Liver (tissue), 8 donors: ENCODE measurements at regions not wholly inside any gene's neighbourhood (a gene's known extent, or its start where the extent isn't known, plus 50 kb on each side); places are given as distances from the start of the nearest gene placed in this dataset.

ENCODE experiments used
- DNase-seq: peaks from one replicate; pipeline ENCODE4 v3.0.0-alpha.2; 2017; ENCODE audit warnings: low spot score
- H3K27ac ChIP-seq, 2 donors: one replicate each; pipeline ENCODE4 v1.7.0; 2013; ENCODE audit warnings: inconsistent platforms in 2 of 2, low read length in 2 of 2, control low read depth in 1 of 2, low read depth in 1 of 2, mild to moderate bottlenecking in 1 of 2
- H3K27me3 ChIP-seq, 4 donors: one replicate each; pipeline versions ENCODE4 v1.6.1 to v1.7.0; 2013; ENCODE audit warnings: low read length in 3 of 4, inconsistent platforms in 1 of 4, mild to moderate bottlenecking in 1 of 4, moderate library complexity in 1 of 4; ENCODE audit not compliant: control insufficient read depth in 4 of 4, insufficient read depth in 4 of 4
- H3K36me3 ChIP-seq, 4 donors: one replicate each; pipeline versions ENCODE4 v1.6.1 to v1.7.0; 2013; ENCODE audit warnings: low read length in 3 of 4, mild to moderate bottlenecking in 3 of 4, low read depth in 1 of 4, moderate library complexity in 1 of 4; ENCODE audit not compliant: control insufficient read depth in 4 of 4, insufficient read depth in 3 of 4
- H3K4me1 ChIP-seq, 4 donors: one replicate each; pipeline versions ENCODE4 v1.6.1 to v1.7.0; 2013; ENCODE audit warnings: low read length in 3 of 4, mild to moderate bottlenecking in 3 of 4, moderate library complexity in 1 of 4; ENCODE audit not compliant: control insufficient read depth in 4 of 4, insufficient read depth in 4 of 4
- H3K4me3 ChIP-seq, 3 donors: one replicate each; pipeline versions ENCODE4 v1.6.1 to v1.7.0; 2013; ENCODE audit warnings: low read length in 3 of 3, control low read depth in 1 of 3, low read depth in 1 of 3, mild to moderate bottlenecking in 1 of 3
- H3K9ac ChIP-seq, 2 donors: one replicate each; pipeline ENCODE4 v1.7.0; 2013; ENCODE audit warnings: low read length in 2 of 2, mild to moderate bottlenecking in 2 of 2, moderate library complexity in 2 of 2, control low read depth in 1 of 2, low read depth in 1 of 2
- H3K9me3 ChIP-seq, 4 donors: one replicate each; pipeline versions ENCODE4 v1.6.1 to v1.7.0; 2013; ENCODE audit warnings: low read length in 3 of 4; ENCODE audit not compliant: control insufficient read depth in 4 of 4
- CTCF ChIP-seq: fragments of 150-350 bp; IDR thresholded peaks from 2 replicates; pipeline ENCODE4 v1.5.1; 2017; ENCODE audit warnings: improper control_type of control experiment, low read depth, low read length; ENCODE audit not compliant: missing input control
- EGR1 ChIP-seq, 2 donors: IDR thresholded peaks; 2 replicates each; pipeline ENCODE4 v1.6.1; 2016 to 2018; ENCODE audit warnings: antibody characterized with exemption in 2 of 2, low read depth in 2 of 2
- GABPA ChIP-seq, 2 donors: IDR thresholded peaks in 1 of 2; conservative IDR thresholded peaks in 1 of 2; 2 replicates each; pipeline ENCODE4 v1.6.1; 2016; ENCODE audit warnings: antibody characterized with exemption in 2 of 2, mild to moderate bottlenecking in 1 of 2, moderate library complexity in 1 of 2
- HNF4A ChIP-seq, 2 donors: conservative IDR thresholded peaks; 2 replicates each; pipeline ENCODE4 v1.6.1; 2016; ENCODE audit warnings: antibody characterized with exemption in 2 of 2, mild to moderate bottlenecking in 2 of 2
- JUND ChIP-seq, 2 donors: IDR thresholded peaks; 2 replicates each; pipeline ENCODE4 v1.6.1; 2016; ENCODE audit warnings: antibody characterized with exemption in 2 of 2
- MAX ChIP-seq: IDR thresholded peaks from 2 replicates; pipeline ENCODE4 v1.6.1; 2016; ENCODE audit warnings: antibody characterized with exemption
- NR2F2 ChIP-seq: IDR thresholded peaks from 2 replicates; pipeline ENCODE4 v1.6.1; 2016; ENCODE audit warnings: antibody characterized with exemption
- REST ChIP-seq: IDR thresholded peaks from 2 replicates; pipeline ENCODE4 v1.6.1; 2016; ENCODE audit warnings: antibody characterized with exemption, mild to moderate bottlenecking
- SP1 ChIP-seq: IDR thresholded peaks from 2 replicates; pipeline ENCODE4 v1.6.1; 2018; ENCODE audit warnings: antibody characterized with exemption, mild to moderate bottlenecking
- TAF1 ChIP-seq: conservative IDR thresholded peaks from 2 replicates; pipeline ENCODE4 v1.6.1; 2016; ENCODE audit warnings: antibody characterized with exemption, mild to moderate bottlenecking
- ZBTB33 ChIP-seq: IDR thresholded peaks from 2 replicates; pipeline ENCODE4 v1.6.1; 2016; ENCODE audit warnings: antibody characterized with exemption
- WGBS: extraction: QIAGEN DNeasy Blood & Tissue Kit; methylation state at CpG from one replicate; pipeline ENCODE4 v1.1.7; 2013; 5-methylcytosine and 5-hydroxymethylcytosine counted together
- donor health status: healthy.
- donor health status: healthy.
- donor health status: healthy.
- donor health status: healthy.
- donor health status: healthy.

DNA sequence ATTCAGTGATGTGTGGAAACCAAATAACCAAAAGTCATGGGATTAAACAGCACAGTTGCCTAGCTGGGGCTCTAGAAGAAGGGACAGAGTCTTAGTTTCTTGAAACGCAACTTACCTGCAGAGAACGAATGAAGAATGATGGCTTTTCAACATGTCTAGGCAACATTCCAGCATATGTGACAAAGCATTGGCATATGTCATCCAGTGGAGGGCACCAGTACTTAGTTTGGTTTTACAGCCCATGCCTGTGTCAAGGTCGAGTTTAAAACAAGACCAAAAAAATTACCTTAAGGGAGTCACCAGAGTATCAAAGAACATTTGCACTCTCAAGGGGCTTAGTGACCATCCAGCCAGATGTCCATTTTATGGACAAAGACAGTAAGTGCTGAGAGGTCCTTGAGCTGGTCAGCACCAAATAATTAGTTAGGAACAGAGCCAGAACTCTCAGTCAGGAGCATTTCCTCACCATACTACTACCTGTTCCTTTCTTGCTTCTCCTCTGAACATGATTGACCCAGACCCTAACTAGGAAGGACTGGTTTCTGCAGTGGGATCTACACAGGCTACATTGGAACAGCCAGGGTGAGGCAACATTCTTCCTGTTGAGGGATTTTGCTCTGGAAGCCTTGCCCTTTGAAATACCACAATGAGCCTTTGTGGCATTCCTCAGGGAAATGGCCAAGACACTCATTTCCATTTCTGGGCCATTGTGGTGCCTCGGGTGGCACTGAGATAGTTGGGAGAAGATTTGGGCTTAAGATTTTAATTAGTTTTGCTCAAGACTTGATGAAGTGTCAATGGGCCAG, 75.4 kb upstream of the ANKH start (continued):
- TF ChIP-seq ZBTB33 (no peak), CTCF (peak; percentile 53)

- H3K36me3 ChIP-seq: no peaks in the 10 kb centered on the region
- WGBS: 64% methylated on average over 3 of the region's 3 CpGs
- no peak overlapping the region for H3K9ac ChIP-seq
- H3K4me1 ChIP-seq: peaks cover 0 to 3% (median 0%) of the 10 kb centered on the region in 4 donors
- no peak for TF ChIP-seq TAF1
- TF ChIP-seq SP1: no peak
- TF ChIP-seq NR2F2: no peak
- no peak for TF ChIP-seq GABPA (IDR thresholded peaks at IDR 0.05 in 1 of 2, conservative IDR thresholded peaks at IDR 0.05 in 1 of 2)
- TF ChIP-seq MAX: no peak
- TF ChIP-seq REST: no peak
- H3K27ac ChIP-seq: no peak overlapping the region
- H3K4me3 ChIP-seq: no peak overlapping the region
- H3K27me3 ChIP-seq: no peaks in the 10 kb centered on the region
- no peaks in the 10 kb centered on the region for H3K9me3 ChIP-seq
- DNase-seq: no peak
These were observed 73.9 kb upstream of the ANKH start for GRCh38 chr5:14945450-14945849.

DNA sequence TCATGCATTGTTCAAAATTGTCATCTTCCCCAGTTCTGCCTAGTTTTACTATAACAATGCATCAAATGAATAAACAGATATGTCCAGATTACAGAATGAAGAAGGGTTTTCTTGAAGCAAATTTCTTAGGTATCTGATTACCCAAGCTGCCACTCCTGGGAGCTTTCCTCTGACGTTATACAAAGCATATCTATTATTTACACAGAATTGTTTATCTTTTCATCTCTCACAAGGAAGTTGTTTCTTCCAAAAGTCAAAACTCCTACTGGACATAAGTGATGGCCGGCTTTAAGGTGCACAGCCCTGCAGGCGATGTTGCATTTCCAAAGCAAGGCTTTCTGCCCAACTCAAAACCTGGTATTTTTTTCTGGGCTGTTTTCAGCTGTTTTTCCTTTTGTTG, 73.4 kb upstream of the ANKH start:
- WGBS: 73% methylated on average over 3 of the region's 3 CpGs
- Histone ChIP-seq H3K27ac (no peak overlapping the region), H3K4me1 (peaks cover 0 to 3% (median 0%) of the 10 kb centered on the region in 4 donors), H3K27me3 (no peaks in the 10 kb centered on the region), H3K36me3 (no peaks in the 10 kb centered on the region), H3K9me3 (no peaks in the 10 kb centered on the region), H3K9ac (no peak overlapping the region), H3K4me3 (no peak overlapping the region)
- DNase-seq: no peak
- TF ChIP-seq SP1 (no peak), ZBTB33 (no peak), HNF4A (conservative IDR thresholded peaks at IDR 0.05) (no peak), TAF1 (no peak), MAX (no peak), JUND (IDR thresholded peaks at IDR 0.05) (no peak), EGR1 (IDR thresholded peaks at IDR 0.05; ENCODE audit: low read depth in 2 of 2) (no peak), REST (no peak)
